ENCODE measurements at regions not wholly inside any gene's neighbourhood (a gene's known extent, or its start where the extent isn't known, plus 50 kb on each side); places are given as distances from the start of the nearest gene placed in this dataset.

- H3K4me3 ChIP-seq (ENCODE audit: low read length), result no peak overlapping the region
- DNase-seq (ENCODE audit: low read depth), result no peak
- no peak for TF ChIP-seq CTCF (conservative IDR thresholded peaks at IDR 0.05; ENCODE audit: low read length)
Measured at GRCh38 chr5:126070481-126070880, 352.7 kb upstream of the GRAMD2B start.

- TF ChIP-seq CTCF (conservative IDR thresholded peaks at IDR 0.05; ENCODE audit: low read length), result no peak
- no peak overlapping the region for H3K4me3 ChIP-seq (ENCODE audit: low read length)
Measured at GRCh38 chr5:126074538-126074937, 348.7 kb upstream of the GRAMD2B start.

GRCh38 chr5:126079266-126079665 lies 343.9 kb upstream of the GRAMD2B start:
- no peak for DNase-seq (ENCODE audit: low read depth)
- no peak overlapping the region for H3K4me3 ChIP-seq (ENCODE audit: low read length)
- TF ChIP-seq CTCF (conservative IDR thresholded peaks at IDR 0.05; ENCODE audit: low read length), result no peak

More at GRCh38 chr5:126074538-126074937, 348.7 kb upstream of the GRAMD2B start:
- no peak for DNase-seq (ENCODE audit: low read depth)

GRCh38 chr5:126081209-126081608 lies 342.0 kb upstream of the GRAMD2B start:
- no peak for TF ChIP-seq CTCF (conservative IDR thresholded peaks at IDR 0.05; ENCODE audit: low read length)
- no peak overlapping the region for H3K4me3 ChIP-seq (ENCODE audit: low read length)
- no peak for DNase-seq (ENCODE audit: low read depth)

- no peak overlapping the region for H3K4me3 ChIP-seq (ENCODE audit: low read length)
- no peak for TF ChIP-seq CTCF (conservative IDR thresholded peaks at IDR 0.05; ENCODE audit: low read length)
- no peak for DNase-seq (ENCODE audit: low read depth)
Measured at GRCh38 chr5:126093041-126093440, 330.2 kb upstream of the GRAMD2B start.

GRCh38 chr5:126093718-126094117 lies 329.5 kb upstream of the GRAMD2B start:
- DNase-seq (ENCODE audit: low read depth), result no peak
- H3K4me3 ChIP-seq (ENCODE audit: low read length), result no peak overlapping the region
- TF ChIP-seq CTCF (conservative IDR thresholded peaks at IDR 0.05; ENCODE audit: low read length), result no peak

GRCh38 chr5:126094991-126095390 lies 328.2 kb upstream of the GRAMD2B start:
- TF ChIP-seq CTCF (conservative IDR thresholded peaks at IDR 0.05; ENCODE audit: low read length), result no peak
- no peak for DNase-seq (ENCODE audit: low read depth)
- no peak overlapping the region for H3K4me3 ChIP-seq (ENCODE audit: low read length)
